Endothelial cell of umbilical vein (primary cell): ENCODE measurements at regions not wholly inside any gene's neighbourhood (a gene's known extent, or its start where the extent isn't known, plus 50 kb on each side); places are given as distances from the start of the nearest gene placed in this dataset.

ENCODE experiments used
- BruUV-seq: library from RNA; stranded (reverse); fragments of 400-500 nt; replicated peaks from 2 replicates; lab custom pipeline; 2021; lab: Mats Ljungman, UMichigan
- CTCF ChIA-PET: fragments of 300-600, 350-600 bp; sonication (Branson Sonifier 250); formaldehyde crosslinking; loops from one replicate; lab custom pipeline; 2021; ENCODE audit warnings: antibody characterized with exemption, inconsistent platforms; lab: Charles Lee
- POLR2A ChIA-PET: fragments of 300-600, 350-600 bp; sonication (Branson Sonifier 250); formaldehyde crosslinking; loops from one replicate; lab custom pipeline; 2021; ENCODE audit warnings: antibody characterized with exemption, inconsistent platforms; lab: Charles Lee
- DNase-seq: peaks from one replicate; pipeline ENCODE4 v3.0.0-alpha.2; 2011; ENCODE audit warnings: low read depth, low spot score
- FAIRE-seq: peaks from 2 replicates; lab custom pipeline; 2011; peaks lifted over from hg19 to GRCh38; lab: Jason Lieb, UNC
- H2AFZ ChIP-seq: 2 replicates; pipeline ENCODE4 v1.6.0; 2012; ENCODE audit warnings: low read depth, low read length, control low read depth, inconsistent platforms
- H3K27ac ChIP-seq: 2 replicates; pipeline ENCODE4 v1.5.1; 2011; ENCODE audit warnings: low read depth, mild to moderate bottlenecking, control low read depth, low read length, moderate library complexity; ENCODE audit not compliant: insufficient read depth
- H3K27me3 ChIP-seq, 2 experiments: 2 replicates each; pipeline versions ENCODE4 v1.6.0 to v1.6.1; 2011; ENCODE audit warnings: low read length in 2 of 2, mixed read lengths in 1 of 2; ENCODE audit not compliant: control insufficient read depth in 2 of 2, insufficient read depth in 2 of 2
- H3K36me3 ChIP-seq, 2 experiments: 2 replicates in 1 of 2; 3 replicates in 1 of 2; pipeline ENCODE4 v1.5.1; 2011; ENCODE audit warnings: low read length in 2 of 2, mild to moderate bottlenecking in 1 of 2, moderate library complexity in 1 of 2; ENCODE audit not compliant: control insufficient read depth in 2 of 2, insufficient read depth in 2 of 2; ENCODE audit errors: extremely low read depth in 1 of 2
- H3K4me1 ChIP-seq: 3 replicates; pipeline ENCODE4 v1.5.1; 2011; ENCODE audit warnings: mild to moderate bottlenecking, low read length; ENCODE audit not compliant: control insufficient read depth, insufficient read depth; ENCODE audit errors: extremely low read depth
- H3K4me2 ChIP-seq: 2 replicates; pipeline ENCODE4 v1.6.1; 2011; ENCODE audit warnings: low read length, control low read depth, mixed read lengths; ENCODE audit not compliant: insufficient read depth
- H3K4me3 ChIP-seq, 3 experiments: fragments of 200-600 bp in 1 of 3; sonication (generic), shearing (Covaris generic) in 1 of 3; replicated peaks in 1 of 3; 2 replicates each; pipeline ENCODE4 v1.5.1; 2011 to 2016; ENCODE audit warnings: control low read depth in 3 of 3, low read length in 3 of 3, mild to moderate bottlenecking in 2 of 3, inconsistent platforms in 1 of 3, low read depth in 1 of 3, moderate library complexity in 1 of 3; ENCODE audit not compliant: insufficient read depth in 1 of 3
- H3K79me2 ChIP-seq: 2 replicates; pipeline ENCODE4 v1.6.0; 2012; ENCODE audit warnings: low read length, inconsistent platforms; ENCODE audit not compliant: control insufficient read depth, insufficient read depth
- H3K9ac ChIP-seq: replicated peaks from 2 replicates; pipeline ENCODE3; 2011; ENCODE audit warnings: low read length, control low read depth; ENCODE audit not compliant: insufficient read depth; ENCODE audit errors: extremely low read depth
- H3K9me1 ChIP-seq: replicated peaks from 3 replicates; pipeline ENCODE4 v1.6.0; 2011; ENCODE audit warnings: mild to moderate bottlenecking, low read length; ENCODE audit not compliant: control insufficient read depth, insufficient read depth; ENCODE audit errors: extremely low read depth
- H3K9me3 ChIP-seq: replicated peaks from 2 replicates; pipeline ENCODE4 v1.5.1; 2012; ENCODE audit warnings: low read length, inconsistent platforms; ENCODE audit not compliant: control insufficient read depth, insufficient read depth
- H4K20me1 ChIP-seq: replicated peaks from 2 replicates; pipeline ENCODE3; 2011; ENCODE audit warnings: mild to moderate bottlenecking, low read length; ENCODE audit not compliant: control insufficient read depth, insufficient read depth; ENCODE audit errors: extremely low read depth
- CTCF ChIP-seq, 2 donors: IDR thresholded peaks; 1 replicate in 1 of 2; 2 replicates in 1 of 2; pipeline ENCODE4 v1.5.1; 2011; ENCODE audit warnings: low read length in 2 of 2, mild to moderate bottlenecking in 2 of 2, moderate library complexity in 2 of 2, control low read depth in 1 of 2, inconsistent platforms in 1 of 2, low read depth in 1 of 2; ENCODE audit not compliant: insufficient read depth in 1 of 2; ENCODE audit errors: extremely low read depth in 1 of 2
- EZH2 ChIP-seq: IDR thresholded peaks from 2 replicates; pipeline ENCODE4 v1.6.1; 2012; ENCODE audit warnings: borderline replicate concordance, low read depth, mild to moderate bottlenecking, moderate library complexity, low read length, inconsistent platforms; ENCODE audit not compliant: severe bottlenecking
- FOS ChIP-seq: IDR thresholded peaks from 2 replicates; pipeline ENCODE4 v1.6.1; 2011; ENCODE audit warnings: mild to moderate bottlenecking, low read length, moderate library complexity, borderline replicate concordance; ENCODE audit not compliant: insufficient read depth
- GATA2 ChIP-seq: IDR thresholded peaks from 2 replicates; pipeline ENCODE4 v1.7.0; 2011; ENCODE audit warnings: low read depth, mild to moderate bottlenecking, moderate library complexity, mixed read lengths, low read length; ENCODE audit not compliant: insufficient read length, insufficient read depth
- JUN ChIP-seq: IDR thresholded peaks from 2 replicates; pipeline ENCODE4 v1.6.1; 2011; ENCODE audit warnings: borderline replicate concordance, low read depth; ENCODE audit not compliant: insufficient read length, insufficient read depth
- MYC ChIP-seq: IDR thresholded peaks from one replicate; pipeline ENCODE4 v1.6.1; 2011; ENCODE audit warnings: mild to moderate bottlenecking, low read depth, low read length
- POLR2A ChIP-seq: IDR thresholded peaks from 2 replicates; pipeline ENCODE4 v1.6.1; 2012; ENCODE audit warnings: low read depth, mild to moderate bottlenecking, control low read depth, low read length
- POLR2AphosphoS5 ChIP-seq: IDR thresholded peaks from 2 replicates; pipeline ENCODE4 v1.6.1; 2012; ENCODE audit warnings: low read depth, mild to moderate bottlenecking, control low read depth, low read length, moderate library complexity; ENCODE audit not compliant: insufficient read depth
- dilution Hi-C: fragments of 300-500 bp; cut with MboI; formaldehyde crosslinking; loops from one replicate; pipeline ENCODE4 v1.15.0; 2019; ENCODE audit warnings: low sequenced_read_pairs; ENCODE audit not compliant: extremely low pct_ligation_motif_present
- intact Hi-C: fragments of 100-400 bp; cut with micrococcal nuclease; formaldehyde crosslinking; loops from one replicate; pipeline ENCODE4 v1.10.0; 2022

GRCh38 chr14:29310757-29311156, 544.2 kb downstream of the FOXG1 start:
- no peaks in the 10 kb centered on the region for H3K9me3 ChIP-seq
- intact Hi-C loops = no loop called here
- TF ChIP-seq CTCF (IDR thresholded peaks at IDR 0.05; ENCODE audit: extremely low read depth in 1 of 2, insufficient read depth in 1 of 2, low read depth in 1 of 2, low read length in 2 of 2) (no peak), JUN (no peak), FOS (peak; percentile 89)
- H3K9me1 ChIP-seq = no peaks in the 10 kb centered on the region
- H3K27ac ChIP-seq = no peak overlapping the region
- H3K4me3 ChIP-seq = no peak overlapping the region
- ChIA-PET POLR2A (no interaction called here), CTCF (no interaction called here)
- no peak overlapping the region for H3K9ac ChIP-seq
- dilution Hi-C loops = no loop called here
- H2AFZ ChIP-seq = peak overlapping the region; percentile 29
- DNase-seq (peak; percentile 12), FAIRE-seq (peak; percentile 15)
- no peaks in the 10 kb centered on the region for H3K27me3 ChIP-seq
- no peaks in the 10 kb centered on the region for H3K79me2 ChIP-seq
- no peaks in the 10 kb centered on the region for H4K20me1 ChIP-seq
- no TSS peak for BruUV-seq
- no peaks in the 10 kb centered on the region for H3K4me1 ChIP-seq
- H3K4me2 ChIP-seq = no peak overlapping the region
- H3K36me3 ChIP-seq = no peaks in the 10 kb centered on the region

- no peak overlapping the region for H3K27ac ChIP-seq
- no peak for DNase-seq
- H3K4me1 ChIP-seq = no peaks in the 10 kb centered on the region
- no peak overlapping the region for H2AFZ ChIP-seq
- intact Hi-C loops (no loop called here), dilution Hi-C loops (no loop called here)
- no TSS peak for BruUV-seq
- no peaks in the 10 kb centered on the region for H3K9me1 ChIP-seq
- H3K9ac ChIP-seq = no peak overlapping the region
- CTCF ChIA-PET = no interaction called here
- H3K36me3 ChIP-seq = no peaks in the 10 kb centered on the region
- POLR2A ChIA-PET = no interaction called here
- FAIRE-seq = no peak
- H3K4me3 ChIP-seq = no peak overlapping the region
- H3K9me3 ChIP-seq = no peaks in the 10 kb centered on the region
- H3K79me2 ChIP-seq = no peaks in the 10 kb centered on the region
- TF ChIP-seq POLR2A = no peak
- no peak for TF ChIP-seq FOS
- no peak for TF ChIP-seq GATA2
- TF ChIP-seq POLR2AphosphoS5 = no peak
- TF ChIP-seq EZH2 = no peak
- TF ChIP-seq MYC = no peak
- no peak overlapping the region for H3K4me2 ChIP-seq
- H4K20me1 ChIP-seq = no peaks in the 10 kb centered on the region
- H3K27me3 ChIP-seq = no peaks in the 10 kb centered on the region
Measured at GRCh38 chr14:29311983-29312382, 545.4 kb downstream of the FOXG1 start.
